ENCODE measurements at regions not wholly inside any gene's neighbourhood (a gene's known extent, or its start where the extent isn't known, plus 50 kb on each side); places are given as distances from the start of the nearest gene placed in this dataset.
"Not testable (repeated sequence)": the region's sequence is repeated elsewhere in the genome, so short reads cannot be mapped to it uniquely, and the experiment has no call there.

DNA sequence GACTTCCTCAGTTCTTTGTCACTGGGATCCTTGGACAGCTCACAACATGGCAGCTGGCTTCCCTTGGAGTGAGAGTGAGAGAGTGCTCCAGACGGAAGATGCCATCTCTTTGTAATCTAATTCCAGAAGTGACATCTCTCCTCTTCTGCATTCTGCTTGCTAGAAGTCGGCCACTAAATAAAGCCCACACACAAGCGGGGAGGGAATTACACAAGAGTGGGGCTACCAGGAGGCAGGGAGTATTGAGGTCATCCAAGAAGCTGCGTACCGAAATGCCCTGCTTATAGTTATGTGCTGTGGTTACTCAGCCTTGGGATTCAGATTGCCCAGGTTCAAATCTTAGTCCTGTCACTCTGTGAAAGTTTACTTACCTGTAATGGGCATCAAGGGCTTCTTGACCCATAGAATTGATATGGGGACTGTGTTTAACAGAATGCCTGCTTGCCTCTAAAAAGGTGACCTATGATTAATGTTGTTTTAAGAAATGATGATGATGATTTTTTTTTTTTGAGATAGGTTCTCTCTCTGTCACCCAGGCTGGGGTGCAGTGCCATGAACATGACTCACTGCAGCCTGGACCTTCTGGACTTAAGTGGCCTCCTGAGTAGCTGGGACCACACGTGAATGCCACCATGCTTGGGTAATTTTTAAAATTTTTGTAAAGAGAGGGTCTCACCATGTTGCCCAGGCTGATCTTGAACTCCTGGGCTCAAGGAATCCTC, 120.9 kb upstream of the HS3ST2 start:
- TF ChIP-seq EZH2phosphoT487 (IDR thresholded peaks at IDR 0.05; ENCODE audit: low read depth, severe bottlenecking, unreplicated experiment) = no peak
- Histone ChIP-seq H3K4me1 (ENCODE audit: insufficient read depth) (no peaks in the 10 kb centered on the region), H3K36me3 (replicated peaks; ENCODE audit: insufficient read depth, low read depth) (no peaks in the 10 kb centered on the region), H3K9me2 (replicated peaks; ENCODE audit: insufficient read depth) (no peaks in the 10 kb centered on the region), H3K4me2 (no peak overlapping the region), H3K27ac (no peak overlapping the region), H3K27me3 (peaks cover 8% of the 10 kb centered on the region), H4K20me1 (ENCODE audit: insufficient read depth, poor library complexity, severe bottlenecking) (no peaks in the 10 kb centered on the region), H2AFZ (no peak overlapping the region), H3K9me3 (ENCODE audit: low read depth) (no peaks in the 10 kb centered on the region), H3K79me2 (no peaks in the 10 kb centered on the region), H3K4me3 (no peak overlapping the region)
- DNase-seq (ENCODE audit: low spot score) = no peak
- 85% methylated on average over 6 of the region's 6 CpGs for WGBS (ENCODE audit: low lambda C conversion rate, missing lambda C conversion rate)

DNA sequence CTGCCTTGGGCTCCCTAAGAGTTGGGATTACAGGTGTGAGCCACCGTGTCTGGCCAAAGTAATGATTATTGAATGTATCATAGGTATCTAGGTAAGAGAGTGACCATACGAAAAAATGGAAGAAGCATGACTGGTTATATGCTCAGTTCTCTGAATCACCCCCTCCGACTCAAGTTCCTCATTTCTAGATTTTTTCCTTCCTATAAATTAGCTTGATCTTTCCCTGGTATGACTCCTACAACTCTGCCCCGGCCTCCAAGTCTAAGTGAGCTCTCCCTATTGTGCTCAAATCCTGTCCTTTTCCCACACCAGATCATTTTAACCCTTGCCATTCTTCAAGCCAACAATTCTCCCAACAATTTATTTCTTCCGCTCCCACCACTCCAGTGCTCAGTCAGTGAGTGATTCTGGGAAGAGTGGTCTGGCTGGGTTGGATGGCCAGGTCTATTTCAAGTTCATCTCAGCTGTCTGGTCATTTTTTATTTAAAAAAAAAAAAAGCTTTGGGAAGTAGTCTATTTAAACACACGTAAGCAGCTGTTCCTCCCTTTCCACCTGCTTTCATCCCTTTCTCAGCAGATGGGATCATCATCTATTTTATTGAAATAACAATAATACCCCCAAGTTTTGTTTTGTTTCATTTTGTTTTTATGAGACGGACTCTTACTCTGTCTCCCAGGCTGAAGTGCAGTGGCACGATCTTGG, 120.2 kb upstream of the HS3ST2 start:
- H2AFZ ChIP-seq = no peak overlapping the region
- no peak overlapping the region for H3K4me3 ChIP-seq
- no peaks in the 10 kb centered on the region for H3K79me2 ChIP-seq
- TF ChIP-seq EZH2phosphoT487 (IDR thresholded peaks at IDR 0.05; ENCODE audit: low read depth, severe bottlenecking, unreplicated experiment) (no peak), EZH2 (IDR thresholded peaks at IDR 0.05; ENCODE audit: borderline replicate concordance) (no peak)
- TF ChIP-seq, protein P1, sequence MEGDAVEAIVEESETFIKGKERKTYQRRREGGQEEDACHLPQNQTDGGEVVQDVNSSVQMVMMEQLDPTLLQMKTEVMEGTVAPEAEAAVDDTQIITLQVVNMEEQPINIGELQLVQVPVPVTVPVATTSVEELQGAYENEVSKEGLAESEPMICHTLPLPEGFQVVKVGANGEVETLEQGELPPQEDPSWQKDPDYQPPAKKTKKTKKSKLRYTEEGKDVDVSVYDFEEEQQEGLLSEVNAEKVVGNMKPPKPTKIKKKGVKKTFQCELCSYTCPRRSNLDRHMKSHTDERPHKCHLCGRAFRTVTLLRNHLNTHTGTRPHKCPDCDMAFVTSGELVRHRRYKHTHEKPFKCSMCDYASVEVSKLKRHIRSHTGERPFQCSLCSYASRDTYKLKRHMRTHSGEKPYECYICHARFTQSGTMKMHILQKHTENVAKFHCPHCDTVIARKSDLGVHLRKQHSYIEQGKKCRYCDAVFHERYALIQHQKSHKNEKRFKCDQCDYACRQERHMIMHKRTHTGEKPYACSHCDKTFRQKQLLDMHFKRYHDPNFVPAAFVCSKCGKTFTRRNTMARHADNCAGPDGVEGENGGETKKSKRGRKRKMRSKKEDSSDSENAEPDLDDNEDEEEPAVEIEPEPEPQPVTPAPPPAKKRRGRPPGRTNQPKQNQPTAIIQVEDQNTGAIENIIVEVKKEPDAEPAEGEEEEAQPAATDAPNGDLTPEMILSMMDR (IDR thresholded peaks at IDR 0.05; ENCODE audit: poor library complexity) = no peak
- DNase-seq (ENCODE audit: low spot score) = no peak
- H3K9me2 ChIP-seq (replicated peaks; ENCODE audit: insufficient read depth) = no peaks in the 10 kb centered on the region
- H3K36me3 ChIP-seq (replicated peaks; ENCODE audit: insufficient read depth, low read depth) = no peaks in the 10 kb centered on the region
- no peaks in the 10 kb centered on the region for H3K4me1 ChIP-seq (ENCODE audit: insufficient read depth)
- no peak overlapping the region for H3K27ac ChIP-seq
- H3K9me3 ChIP-seq (ENCODE audit: low read depth) = no peaks in the 10 kb centered on the region
- 88% methylated on average over 8 of the region's 8 CpGs for WGBS (ENCODE audit: low lambda C conversion rate, missing lambda C conversion rate)
- H3K4me2 ChIP-seq = no peak overlapping the region
- peaks cover 8% of the 10 kb centered on the region for H3K27me3 ChIP-seq
- H4K20me1 ChIP-seq (ENCODE audit: insufficient read depth, poor library complexity, severe bottlenecking) = no peaks in the 10 kb centered on the region

DNA sequence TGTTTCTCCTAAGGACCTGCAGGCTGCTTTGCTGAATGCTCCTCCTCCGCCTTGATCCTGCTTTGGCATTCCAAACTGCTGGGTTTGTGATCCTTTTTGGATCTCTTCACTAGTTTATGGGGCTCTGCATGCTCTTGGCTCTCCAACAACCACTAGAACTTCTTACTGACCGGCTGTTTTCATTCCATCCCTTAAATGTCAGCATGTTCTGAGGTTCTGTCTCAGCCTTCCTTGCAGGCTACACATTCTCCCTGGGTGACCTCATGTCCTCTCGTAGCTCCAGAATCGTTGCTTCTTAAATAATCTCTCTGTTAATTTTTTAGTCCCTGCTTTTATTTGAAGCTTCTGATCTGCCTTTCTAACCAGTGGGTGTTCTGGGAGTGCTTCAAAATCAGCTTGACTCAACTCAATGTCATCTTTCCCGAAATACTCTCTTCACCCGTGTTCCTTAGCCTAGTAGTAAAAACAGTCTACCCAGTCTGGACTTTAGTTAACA, 119.0 kb upstream of the HS3ST2 start:
- Histone ChIP-seq H3K27me3 (peaks cover 8% of the 10 kb centered on the region), H3K9me3 (ENCODE audit: low read depth) (no peaks in the 10 kb centered on the region), H3K4me2 (no peak overlapping the region), H3K9me2 (replicated peaks; ENCODE audit: insufficient read depth) (no peaks in the 10 kb centered on the region), H3K4me3 (no peak overlapping the region), H2AFZ (no peak overlapping the region), H3K36me3 (replicated peaks; ENCODE audit: insufficient read depth, low read depth) (no peaks in the 10 kb centered on the region), H4K20me1 (ENCODE audit: insufficient read depth, poor library complexity, severe bottlenecking) (no peaks in the 10 kb centered on the region), H3K4me1 (ENCODE audit: insufficient read depth) (no peaks in the 10 kb centered on the region), H3K79me2 (no peaks in the 10 kb centered on the region), H3K27ac (no peak overlapping the region)
- DNase-seq (ENCODE audit: low spot score) = no peak
- WGBS (ENCODE audit: low lambda C conversion rate, missing lambda C conversion rate) = 72% methylated on average over 6 of the region's 6 CpGs
- TF ChIP-seq EZH2phosphoT487 (IDR thresholded peaks at IDR 0.05; ENCODE audit: low read depth, severe bottlenecking, unreplicated experiment) (no peak), EZH2 (IDR thresholded peaks at IDR 0.05; ENCODE audit: borderline replicate concordance) (no peak)
- TF ChIP-seq, protein P1 (IDR thresholded peaks at IDR 0.05; ENCODE audit: poor library complexity) = no peak

DNA sequence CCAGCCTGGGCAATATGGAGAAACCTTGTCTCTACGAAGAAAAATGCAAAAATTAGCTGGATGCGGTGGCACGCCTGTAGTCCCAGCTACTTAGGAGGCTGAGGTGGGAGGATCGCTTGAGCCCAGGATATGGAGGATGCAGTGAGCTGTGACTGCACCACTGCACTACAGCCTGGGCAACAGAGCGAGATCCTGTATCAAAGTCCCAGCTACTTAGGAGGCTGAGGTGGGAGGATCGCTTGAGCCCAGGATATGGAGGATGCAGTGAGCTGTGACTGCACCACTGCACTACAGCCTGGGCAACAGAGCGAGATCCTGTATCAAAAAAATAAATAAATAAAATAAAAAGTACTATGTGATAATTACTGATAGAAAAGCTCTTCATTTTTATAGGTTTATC, 118.2 kb upstream of the HS3ST2 start:
- H3K79me2 ChIP-seq; H3K9me3 ChIP-seq (ENCODE audit: low read depth); H4K20me1 ChIP-seq (ENCODE audit: insufficient read depth, poor library complexity, severe bottlenecking); H3K4me3 ChIP-seq; H3K4me2 ChIP-seq; H2AFZ ChIP-seq; H3K27me3 ChIP-seq; H3K36me3 ChIP-seq (replicated peaks; ENCODE audit: insufficient read depth, low read depth); DNase-seq (ENCODE audit: low spot score); H3K4me1 ChIP-seq (ENCODE audit: insufficient read depth); H3K9me2 ChIP-seq (replicated peaks; ENCODE audit: insufficient read depth); H3K27ac ChIP-seq: not testable (repeated sequence)
- 98% methylated on average over 7 of the region's 7 CpGs for WGBS (ENCODE audit: low lambda C conversion rate, missing lambda C conversion rate)

Measured in hepatocyte (in vitro differentiated cells).